HG03469 (cell line): ENCODE measurements at regions not wholly inside any gene's neighbourhood (a gene's known extent, or its start where the extent isn't known, plus 50 kb on each side); places are given as distances from the start of the nearest gene placed in this dataset.

Source experiments
- ATAC-seq: cut with Tn5 transposase; IDR thresholded peaks from one replicate; pipeline ENCODE4 v1.9.1; 2021; ENCODE audit warnings: mild to moderate bottlenecking, moderate library complexity, moderate number of reproducible peaks; ENCODE audit not compliant: unreplicated experiment

DNA sequence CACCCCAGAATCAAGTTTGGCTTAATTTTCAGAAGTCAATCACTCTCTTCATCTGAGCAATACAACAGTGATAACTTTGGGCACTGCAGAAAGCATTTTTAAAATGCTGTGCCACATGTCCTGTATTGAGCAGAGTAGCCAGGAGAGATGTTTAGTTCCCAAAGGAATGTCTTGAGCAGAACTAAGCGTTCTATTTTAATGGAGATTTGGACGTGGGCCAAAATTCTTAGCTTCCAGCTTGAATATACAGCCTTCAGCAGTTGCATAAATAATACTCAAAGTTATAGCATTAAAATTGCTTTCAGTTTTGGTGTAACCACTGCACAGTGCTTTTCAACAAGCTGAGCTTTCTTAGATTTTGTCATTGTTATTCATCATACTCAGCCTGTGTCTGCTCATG, 679.2 kb downstream of the NLGN4X start:
- no peak for ATAC-seq

DNA sequence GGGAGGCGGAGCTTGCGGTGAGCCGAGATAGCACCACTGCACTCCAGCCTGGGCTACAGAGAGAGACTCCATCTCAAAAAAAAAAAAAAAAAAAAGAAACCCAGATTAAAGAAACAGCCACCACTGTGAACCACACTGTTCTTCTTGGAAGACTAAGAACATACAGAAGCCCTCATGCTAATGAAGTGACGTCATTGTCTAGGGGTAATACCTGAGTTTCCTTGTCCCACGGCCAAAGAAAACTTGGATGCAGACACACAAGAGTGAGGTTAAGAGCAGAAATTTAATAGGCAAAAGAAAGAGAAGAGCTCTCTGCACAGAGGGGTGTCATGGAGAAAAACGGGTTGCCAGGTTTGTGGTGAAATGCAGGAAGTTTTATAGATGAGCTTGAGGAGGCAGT, 691.6 kb downstream of the NLGN4X start:
- ATAC-seq = no peak

DNA sequence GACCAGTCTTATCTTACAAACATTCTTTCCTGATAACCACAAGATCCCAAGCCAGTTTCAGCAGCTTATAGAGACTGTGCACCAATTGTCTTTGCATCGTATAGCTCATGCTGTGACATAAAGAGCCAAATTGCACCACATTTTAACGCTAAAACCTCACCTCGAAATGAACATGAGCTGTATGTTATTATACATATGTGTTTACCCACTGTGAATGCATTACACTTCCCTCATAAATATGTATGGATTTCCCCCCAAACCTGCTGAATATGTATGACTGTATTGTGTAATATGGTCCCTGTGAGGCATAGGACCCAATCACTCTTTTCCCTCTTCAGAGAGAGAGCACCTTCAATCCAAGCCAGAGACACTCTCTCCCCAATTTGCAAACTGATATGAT, 692.4 kb downstream of the NLGN4X start:
- ATAC-seq = no peak

DNA sequence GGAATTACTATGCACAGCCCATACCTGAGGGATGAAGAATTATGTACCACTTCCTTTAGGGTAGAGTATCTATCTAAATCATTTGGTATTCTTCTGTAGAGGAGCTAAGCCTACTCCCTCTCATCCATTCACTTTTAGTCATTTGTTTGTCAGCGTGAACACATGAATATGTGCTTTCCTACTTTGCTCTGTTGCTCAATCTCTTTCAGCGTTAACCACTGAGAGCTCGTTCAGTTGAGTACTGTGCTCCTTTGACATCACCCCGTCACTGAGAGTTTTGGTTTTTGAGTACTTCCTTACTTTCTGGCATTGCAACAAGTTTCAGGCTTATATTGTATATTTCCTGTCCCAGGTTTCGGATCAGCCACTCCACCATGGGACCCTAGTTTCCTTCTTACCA, 700.6 kb downstream of the NLGN4X start:
- no peak for ATAC-seq

DNA sequence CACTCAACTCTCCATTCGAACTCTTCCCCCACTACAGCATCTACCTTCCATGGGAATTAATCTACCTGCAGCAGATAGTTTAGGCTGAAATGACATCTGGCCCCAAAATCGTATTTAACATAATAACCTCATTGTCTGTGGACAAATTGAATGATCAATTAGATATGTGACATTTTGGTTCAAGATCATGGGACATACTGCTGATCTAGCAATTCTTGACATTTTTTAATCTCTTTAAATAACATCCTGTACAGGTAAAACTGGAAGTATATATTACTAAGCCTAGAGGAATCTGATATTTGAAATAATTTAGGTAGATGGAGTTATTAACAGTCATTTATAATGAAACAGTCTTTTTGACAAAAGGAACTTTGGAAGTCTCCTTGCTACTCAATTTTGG, 702.5 kb downstream of the NLGN4X start:
- no peak for ATAC-seq

DNA sequence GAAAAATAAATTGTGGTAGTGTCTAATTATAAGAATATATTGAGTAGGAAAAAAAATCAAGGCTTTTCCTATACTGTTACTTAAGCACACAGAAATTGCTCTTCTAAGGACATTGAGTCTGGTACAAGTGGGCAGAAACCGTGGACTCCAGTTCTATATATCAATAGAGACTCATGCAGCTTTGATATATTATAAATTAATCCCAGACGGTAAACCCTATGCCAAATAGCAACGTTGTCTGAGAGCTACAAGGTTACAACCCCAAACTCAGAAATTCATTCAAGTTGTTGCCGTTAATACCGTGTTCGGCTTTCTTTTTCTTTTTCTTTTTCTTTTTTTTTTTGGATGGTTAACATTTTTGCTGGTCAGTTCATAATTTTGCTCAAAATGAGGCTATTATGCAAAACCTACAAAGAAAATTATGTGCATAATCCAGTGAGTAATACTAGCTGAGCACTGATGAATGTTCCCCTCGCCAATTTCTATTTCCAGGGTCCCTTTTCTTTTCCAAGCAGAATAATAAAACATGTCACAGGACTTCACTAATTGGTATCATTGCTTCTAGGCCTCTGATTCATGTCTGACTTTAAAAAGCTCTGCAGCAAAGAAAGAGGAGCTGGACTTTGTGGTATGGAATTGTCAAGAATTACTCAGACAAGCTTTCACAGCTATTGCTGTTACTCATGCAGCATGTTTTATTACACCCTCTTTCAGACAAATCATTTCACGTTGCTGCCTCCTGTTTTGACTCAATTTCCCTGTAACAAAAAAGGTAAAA, 737.7 kb downstream of the NLGN4X start:
- no peak for ATAC-seq

DNA sequence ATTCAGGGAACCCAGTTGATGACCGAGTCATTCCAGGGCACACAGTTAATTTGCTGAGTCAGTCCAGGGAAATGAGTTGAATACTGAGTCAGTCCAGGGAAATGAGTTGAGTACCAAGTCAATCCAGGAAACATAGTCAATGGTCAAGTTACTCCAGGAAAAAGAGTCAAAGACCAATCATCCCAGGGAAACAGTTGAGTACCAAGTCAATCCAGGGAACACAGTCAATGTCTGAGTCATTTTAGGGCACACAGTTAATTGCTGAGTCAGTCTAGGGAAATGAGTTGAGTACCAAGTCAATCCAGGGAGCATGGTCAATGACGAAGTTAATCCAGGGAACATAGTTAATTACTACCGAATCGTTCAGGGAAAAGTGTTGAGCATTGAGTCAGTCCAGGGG, 754.4 kb downstream of the NLGN4X start:
- no peak for ATAC-seq

DNA sequence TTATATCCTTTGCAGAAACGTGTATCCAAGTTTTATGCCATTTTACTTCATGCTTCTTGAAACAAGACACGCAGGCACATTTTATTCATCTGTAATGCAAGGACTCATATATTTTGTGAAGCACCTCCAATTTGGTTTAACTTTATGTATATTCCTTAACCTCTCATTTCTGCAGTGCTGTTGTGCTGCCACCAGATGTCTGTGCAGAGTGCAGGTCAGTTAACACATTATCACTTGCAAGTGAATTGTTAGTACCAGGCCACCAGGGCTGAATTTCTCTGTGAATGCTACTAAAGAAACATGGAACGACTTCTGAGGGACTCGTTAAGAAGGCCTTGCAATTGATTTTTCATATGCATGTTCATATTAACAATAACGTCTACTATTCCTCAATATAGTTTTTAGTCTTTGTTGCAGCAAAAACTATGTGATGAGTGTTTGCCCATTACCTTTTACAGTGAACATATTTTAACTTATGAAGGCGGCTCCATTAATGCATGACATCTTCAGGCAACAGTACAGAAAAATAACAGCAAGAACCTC, 770.3 kb downstream of the NLGN4X start:
- no peak for ATAC-seq

DNA sequence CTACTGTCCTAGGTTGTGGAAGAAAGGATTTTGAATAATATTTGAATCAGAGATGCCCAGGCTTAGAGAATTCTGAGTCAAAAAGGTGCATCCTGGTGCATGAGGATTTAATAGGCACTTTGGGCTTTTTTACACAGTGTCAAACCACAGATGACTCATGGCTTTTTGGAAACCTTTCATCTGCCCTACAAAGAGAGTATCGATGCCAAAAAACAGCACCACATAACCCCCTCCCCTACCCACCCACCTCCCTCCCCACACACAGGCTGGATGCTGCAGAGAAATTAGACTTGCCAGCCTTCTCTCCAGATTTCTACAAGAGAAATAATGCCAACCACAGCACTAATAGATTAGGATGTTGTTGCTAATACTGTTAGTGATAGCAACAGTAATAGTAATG, 779.3 kb downstream of the NLGN4X start:
- no peak for ATAC-seq

DNA sequence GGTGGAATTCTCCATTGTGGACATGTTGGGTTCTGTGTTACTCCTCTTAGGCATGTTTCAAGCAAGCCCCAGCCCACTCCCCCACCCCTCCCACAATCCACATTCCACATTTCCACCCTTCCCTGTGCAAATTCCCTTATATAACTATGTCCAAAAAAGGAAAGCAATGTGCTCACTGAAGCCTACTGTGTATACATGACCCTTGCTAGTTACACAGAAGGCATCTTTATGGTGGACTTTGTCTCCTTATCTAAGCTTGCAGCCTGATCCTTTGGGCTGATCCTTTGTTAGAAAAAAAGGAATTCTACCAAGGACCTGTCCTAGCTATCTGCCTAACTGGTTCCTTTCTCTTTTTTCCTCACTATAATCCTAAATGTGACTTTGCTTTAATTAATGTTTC, 796.8 kb downstream of the NLGN4X start:
- ATAC-seq = no peak

DNA sequence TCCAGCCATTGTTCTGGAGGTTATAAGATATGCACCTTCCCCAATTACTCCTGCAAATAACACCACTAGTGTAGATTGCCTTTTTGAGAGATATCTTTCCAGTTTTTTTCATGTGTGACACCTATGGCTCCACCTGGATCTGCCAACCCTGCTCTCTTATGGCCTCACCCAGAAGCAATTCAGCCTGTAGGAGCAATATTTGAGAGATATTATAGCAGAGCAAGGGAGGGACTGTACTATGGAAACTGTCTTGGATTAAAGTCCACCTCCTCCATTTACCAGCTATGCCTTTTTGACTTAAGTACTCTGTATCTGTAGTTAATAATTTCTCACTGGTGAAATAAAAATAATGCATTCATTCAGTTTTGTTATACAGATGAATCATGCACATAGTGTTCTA, 803.5 kb downstream of the NLGN4X start:
- no peak for ATAC-seq

DNA sequence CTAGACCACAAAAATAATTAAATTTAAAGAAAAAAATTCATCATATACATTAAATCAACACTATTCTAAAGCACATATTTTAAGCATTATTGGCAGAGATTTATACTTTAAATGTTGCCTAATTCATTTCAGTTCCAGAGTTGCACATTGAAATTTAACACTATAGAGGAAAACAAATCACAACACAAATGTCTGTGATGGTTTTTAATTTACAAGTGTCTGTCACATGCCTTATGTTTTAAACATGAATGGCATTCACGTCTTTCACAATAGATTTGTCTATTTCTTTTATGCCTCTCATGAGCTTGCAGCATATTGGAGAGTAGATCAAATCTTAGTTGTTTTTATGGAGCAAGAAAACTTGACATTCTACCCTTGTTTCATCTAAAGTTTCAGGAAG, 811.3 kb downstream of the NLGN4X start:
- no peak for ATAC-seq

DNA sequence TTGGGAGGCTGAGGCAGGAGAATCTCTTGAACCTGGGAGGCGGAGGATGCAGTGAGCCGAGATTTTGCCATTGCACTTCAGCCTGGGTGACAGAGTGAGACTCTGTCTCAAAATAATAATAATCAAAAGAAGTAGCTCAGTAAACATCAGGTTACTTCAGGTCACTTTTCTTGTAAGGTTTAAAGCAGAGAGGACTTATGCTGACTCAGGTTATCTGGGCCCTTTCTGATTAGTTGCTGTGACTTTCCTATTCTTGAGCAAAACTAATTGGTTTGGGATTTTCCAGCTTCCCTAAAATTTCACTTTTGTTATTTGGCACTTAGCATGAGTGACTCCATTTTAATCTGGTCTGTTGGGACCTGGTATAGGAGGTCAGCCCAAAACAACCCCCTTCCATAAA, 812.9 kb downstream of the NLGN4X start:
- no peak for ATAC-seq

DNA sequence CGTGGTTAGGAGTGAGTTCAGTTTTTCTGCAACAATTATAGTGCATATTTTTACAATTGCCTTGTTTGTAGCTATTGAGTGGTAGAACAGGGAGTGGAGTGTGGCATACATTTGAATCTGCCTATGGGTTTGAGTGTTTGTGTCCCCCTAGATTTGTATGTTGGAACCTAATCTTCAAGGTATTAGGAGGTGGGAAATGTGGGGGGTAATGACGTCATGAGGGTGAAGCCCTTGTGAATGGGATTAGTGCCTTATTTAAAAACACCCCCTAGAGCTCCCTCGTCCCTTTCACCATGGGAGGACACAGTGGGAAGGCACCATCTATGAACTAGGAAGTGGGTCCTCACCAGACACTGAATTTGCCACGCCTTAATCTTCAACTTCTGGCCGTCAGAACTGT, 819.6 kb downstream of the NLGN4X start:
- ATAC-seq = no peak

DNA sequence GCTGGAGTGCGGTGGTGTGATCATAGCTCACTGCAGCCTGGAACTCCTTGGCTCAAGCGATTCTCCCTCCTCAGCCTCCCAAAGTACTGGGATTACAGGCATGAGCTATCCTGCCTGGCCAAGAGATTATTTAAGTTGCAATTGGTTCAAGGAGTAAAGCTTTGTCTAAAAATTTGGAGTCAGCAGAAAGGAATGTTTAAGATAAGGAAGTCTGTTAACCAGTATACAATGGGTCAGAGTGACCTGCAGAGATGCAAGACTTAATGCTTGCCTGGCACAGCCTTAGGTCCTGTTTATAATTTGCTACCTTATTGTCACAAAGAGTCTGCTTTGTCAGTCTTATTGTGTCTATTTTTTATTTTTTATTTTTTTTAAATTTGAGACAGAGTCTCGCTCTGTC, 826.2 kb downstream of the NLGN4X start:
- no peak for ATAC-seq

DNA sequence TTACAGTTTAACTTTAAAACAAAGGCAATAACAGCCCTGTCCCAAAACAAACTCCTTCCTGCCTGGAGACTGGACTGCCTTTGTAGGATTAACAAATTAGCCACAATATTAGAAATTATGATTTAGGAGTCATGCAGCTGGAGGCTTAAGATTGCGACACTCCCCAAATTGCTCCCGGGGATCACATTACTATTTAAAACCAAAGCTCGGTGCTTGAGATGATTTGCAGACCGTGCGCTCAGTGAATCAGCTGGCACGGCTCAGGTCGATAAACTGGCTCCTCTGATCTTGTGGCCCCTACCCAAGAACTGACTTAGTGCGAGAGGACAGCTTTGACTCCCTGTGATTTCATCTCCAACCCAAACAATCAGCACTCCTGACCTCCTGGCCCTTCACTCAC, 829.3 kb downstream of the NLGN4X start:
- no peak for ATAC-seq

DNA sequence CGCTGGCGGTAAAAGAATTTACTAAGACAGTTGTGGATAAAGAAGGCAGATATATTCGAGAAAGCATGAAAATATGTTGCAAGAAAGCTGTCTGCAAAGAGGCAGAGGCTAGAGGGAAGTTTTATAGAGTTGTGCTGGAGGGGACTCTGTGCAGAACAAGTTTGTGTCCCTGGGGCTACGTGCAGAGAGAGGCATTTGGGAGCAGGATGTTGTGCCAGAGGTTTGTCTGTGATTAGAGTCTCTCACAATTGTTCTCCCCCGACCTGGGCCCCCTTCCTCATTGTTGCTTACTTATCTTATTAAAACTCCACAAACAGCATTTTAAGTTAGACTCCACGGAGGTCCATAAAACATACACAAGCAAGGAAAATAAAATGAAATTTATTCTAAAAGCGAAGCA, 831.3 kb downstream of the NLGN4X start:
- ATAC-seq = no peak

DNA sequence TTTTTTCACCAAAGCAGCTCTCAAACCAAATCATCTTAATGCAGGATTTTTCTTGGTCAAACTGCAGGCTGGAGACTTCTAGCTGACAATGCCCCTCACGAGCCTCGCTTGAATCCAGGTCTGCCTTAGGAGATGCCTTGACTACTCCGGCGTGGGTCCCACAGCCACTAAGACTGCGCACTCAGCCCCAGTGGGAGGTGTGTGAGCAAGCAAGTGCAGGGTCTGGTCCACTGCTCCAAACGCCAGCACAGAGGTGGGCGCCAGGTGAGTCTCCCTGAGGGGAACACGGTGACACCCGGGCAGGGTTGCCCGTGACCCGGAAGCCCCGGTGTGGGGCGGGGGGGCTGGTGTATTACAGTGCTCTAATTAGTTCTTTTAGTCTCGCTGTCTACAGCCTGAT, 838.3 kb downstream of the NLGN4X start:
- no peak for ATAC-seq

DNA sequence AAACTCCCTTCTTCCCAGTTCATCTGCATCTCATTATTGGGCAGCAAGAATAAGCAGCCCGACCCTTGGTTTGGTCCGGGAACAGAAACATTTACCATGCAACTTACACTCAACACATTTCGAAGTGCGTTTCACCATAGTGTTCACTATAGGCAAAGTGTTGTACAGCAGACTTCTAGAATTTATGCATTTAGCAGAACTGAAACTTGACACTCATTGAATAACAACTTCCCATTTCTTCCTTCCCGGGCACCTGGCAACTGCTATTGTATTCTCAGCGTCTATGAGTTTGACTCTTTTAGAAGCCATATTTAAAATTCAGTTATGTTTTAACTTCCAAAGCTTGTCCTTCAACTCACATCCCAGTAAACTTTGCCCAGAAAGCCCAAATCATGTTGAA, 840.6 kb downstream of the NLGN4X start:
- no peak for ATAC-seq

DNA sequence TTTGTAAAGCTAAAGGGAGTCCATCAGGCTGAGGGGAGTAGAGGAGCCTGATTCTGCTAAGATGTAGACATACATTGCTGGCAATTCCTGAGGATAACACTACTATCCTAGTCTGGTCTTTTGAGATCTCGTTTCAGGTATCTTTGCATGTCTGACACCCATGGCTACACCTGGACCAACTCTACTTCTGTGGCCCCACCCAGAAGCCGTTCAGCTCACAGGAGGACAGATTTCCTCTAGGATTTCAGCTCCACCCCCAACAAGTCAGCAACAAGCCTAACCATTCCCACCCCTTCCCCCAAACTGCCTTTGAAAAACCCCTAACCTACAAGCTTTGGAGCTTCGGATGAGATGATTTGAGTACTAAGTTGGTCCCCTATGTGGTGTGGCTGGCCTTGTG, 848.2 kb downstream of the NLGN4X start:
- no peak for ATAC-seq

DNA sequence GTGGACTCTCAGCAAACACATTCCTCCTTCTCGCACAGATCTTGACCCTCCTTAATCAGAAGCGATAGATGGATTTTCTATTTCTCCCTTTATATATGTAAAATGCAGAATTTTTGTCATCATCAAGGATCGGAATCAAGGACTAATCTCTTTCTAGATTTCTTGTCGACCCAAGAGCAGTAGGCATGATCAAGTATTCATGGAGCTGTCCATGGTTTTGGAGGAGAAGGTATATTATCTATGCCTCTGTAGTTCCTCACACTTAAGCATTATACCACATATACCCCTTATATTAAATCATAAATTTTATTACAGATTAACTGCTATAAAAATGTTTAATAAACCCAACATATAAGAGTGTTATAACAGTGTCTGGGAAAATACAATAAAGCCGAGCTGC, 886.8 kb downstream of the NLGN4X start:
- ATAC-seq = no peak

DNA sequence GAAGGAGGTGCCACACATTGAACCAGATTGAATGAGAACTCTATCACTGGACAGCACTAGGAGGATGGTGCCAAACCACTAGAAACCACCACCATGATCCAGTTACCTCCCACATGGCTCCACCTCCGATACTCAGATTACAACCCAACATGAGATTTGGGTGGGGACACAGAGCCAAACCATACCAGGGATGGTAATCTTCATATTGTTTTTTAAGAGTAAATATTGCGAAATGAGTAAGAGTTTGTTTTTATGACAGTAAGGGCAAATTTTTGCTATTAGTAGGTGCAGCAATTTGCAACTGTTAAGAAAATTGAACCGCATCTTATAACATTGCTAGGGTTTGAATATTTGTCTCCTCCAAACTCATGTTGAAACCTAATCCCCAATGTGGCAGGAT, 891.5 kb downstream of the NLGN4X start:
- ATAC-seq = no peak

DNA sequence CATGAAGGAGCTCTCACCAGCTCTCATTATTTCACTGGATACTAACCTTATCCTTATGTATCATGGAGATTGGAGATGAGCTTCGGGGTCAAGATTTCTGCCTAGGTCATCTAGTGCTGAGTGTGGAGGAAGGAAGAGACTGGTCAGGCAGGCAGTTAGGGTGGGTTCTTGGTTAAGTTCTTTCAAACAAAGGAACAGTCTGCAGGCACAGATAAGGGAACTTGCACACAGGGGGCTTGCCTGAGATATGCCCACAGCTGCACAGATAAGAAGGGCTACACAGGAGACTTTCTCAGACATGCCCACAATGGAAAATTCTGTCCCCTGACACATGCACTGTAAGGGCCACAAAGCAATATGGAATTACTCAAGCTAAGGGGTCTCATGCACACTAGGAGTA, 904.1 kb downstream of the NLGN4X start:
- ATAC-seq = no peak
